ENCODE measurements at regions not wholly inside any gene's neighbourhood (a gene's known extent, or its start where the extent isn't known, plus 50 kb on each side); places are given as distances from the start of the nearest gene placed in this dataset.

- no peak for DNase-seq
Measured at GRCh38 chr13:31930490-31930889, 101.1 kb upstream of the FRY start.

GRCh38 chr13:31930901-31931522 is 100.6 kb upstream of the FRY start:
- no peak for DNase-seq

- DNase-seq, result no peak
Measured at GRCh38 chr13:31937436-31937835, 94.1 kb upstream of the FRY start.

- no peak for DNase-seq
Measured at GRCh38 chr13:31940076-31940475, 91.5 kb upstream of the FRY start.

- DNase-seq, result no peak
Measured at GRCh38 chr13:31943591-31943990, 88.0 kb upstream of the FRY start.

GRCh38 chr13:31944262-31945160 is 87.1 kb upstream of the FRY start:
- DNase-seq, result no peak

GRCh38 chr13:31945202-31945961 is 86.2 kb upstream of the FRY start:
- peak; percentile 31 for DNase-seq

- no peak for DNase-seq
Measured at GRCh38 chr13:31946091-31946770, 85.3 kb upstream of the FRY start.

GRCh38 chr13:31947105-31947504 is 84.5 kb upstream of the FRY start:
- no peak for DNase-seq

GRCh38 chr13:31947506-31947905 is 84.1 kb upstream of the FRY start:
- DNase-seq, result no peak

GRCh38 chr13:31949486-31949885 is 82.1 kb upstream of the FRY start:
- no peak for DNase-seq

- DNase-seq, result no peak
Measured at GRCh38 chr13:31950111-31950815, 81.3 kb upstream of the FRY start.

GRCh38 chr13:31951215-31951678 is 80.3 kb upstream of the FRY start:
- no peak for DNase-seq

GRCh38 chr13:31952641-31953380 is 78.8 kb upstream of the FRY start:
- DNase-seq, result no peak

- DNase-seq, result no peak
Measured at GRCh38 chr13:31955101-31955500, 76.5 kb upstream of the FRY start.

- no peak for DNase-seq
Measured at GRCh38 chr13:31955741-31956140, 75.8 kb upstream of the FRY start.

GRCh38 chr13:31956980-31957644 is 74.5 kb upstream of the FRY start:
- DNase-seq, result no peak

- no peak for DNase-seq
Measured at GRCh38 chr13:31957772-31958171, 73.8 kb upstream of the FRY start.

GRCh38 chr13:31962731-31963370 is 68.7 kb upstream of the FRY start:
- no peak for DNase-seq

- DNase-seq, result no peak
Measured at GRCh38 chr13:31963631-31964030, 67.9 kb upstream of the FRY start.
